Tibial nerve (tissue), 4 donors: ENCODE measurements at regions not wholly inside any gene's neighbourhood (a gene's known extent, or its start where the extent isn't known, plus 50 kb on each side); places are given as distances from the start of the nearest gene placed in this dataset.

Experiments used
- DNase-seq, 2 donors: peaks; one replicate each; pipeline ENCODE4 v3.0.0-alpha.2; 2019; ENCODE audit warnings: low spot score in 2 of 2
- H3K27ac ChIP-seq, 4 donors: fragments of 200-600 bp; sonication (generic) in 3 of 4; one replicate each; pipeline ENCODE4 v1.5.1; 2017 to 2019; ENCODE audit warnings: mild to moderate bottlenecking in 1 of 4
- H3K27me3 ChIP-seq, 2 donors: fragments of 200-600 bp; sonication (generic) in 1 of 2; one replicate each; pipeline versions ENCODE4 v1.5.1 to v1.6.0; 2017 to 2019
- H3K36me3 ChIP-seq, 3 donors: fragments of 200-600 bp; sonication (generic); one replicate each; pipeline ENCODE4 v1.5.1; 2018 to 2019
- H3K4me1 ChIP-seq, 4 donors: fragments of 200-600 bp; sonication (generic) in 3 of 4; one replicate each; pipeline ENCODE4 v1.5.1; 2017 to 2019
- H3K4me3 ChIP-seq, 4 donors: fragments of 200-600 bp; sonication (generic) in 3 of 4; one replicate each; pipeline ENCODE4 v1.5.1; 2017 to 2019; ENCODE audit warnings: mild to moderate bottlenecking in 1 of 4, moderate library complexity in 1 of 4
- H3K9me3 ChIP-seq, 4 donors: fragments of 200-600 bp; sonication (generic) in 3 of 4; one replicate each; pipeline ENCODE4 v1.5.1; 2017 to 2019
- EP300 ChIP-seq, 2 donors: sonication (generic); formaldehyde crosslinking; IDR thresholded peaks; one replicate each; pipeline ENCODE4 v1.6.1; 2017; ENCODE audit warnings: antibody characterized with exemption in 2 of 2, mild to moderate bottlenecking in 1 of 2
- POLR2A ChIP-seq, 2 donors: fragments of 450-650 bp; IDR thresholded peaks; one replicate each; pipeline ENCODE4 v1.6.1; 2017; ENCODE audit warnings: antibody characterized with exemption in 2 of 2, mild to moderate bottlenecking in 2 of 2, moderate library complexity in 2 of 2
- WGBS, 2 donors: methylation state at CpG; one replicate each; pipeline ENCODE4 v1.1.5; 2018; 5-methylcytosine and 5-hydroxymethylcytosine counted together
- TF ChIP-seq, protein P1 (sequence below), 5 experiments: fragments of 200-600 bp in 3 of 5; fragments of 450-650 bp in 2 of 5; sonication (generic) in 3 of 5; IDR thresholded peaks; one replicate each; pipeline ENCODE4 v1.5.1; 2016 to 2019; ENCODE audit warnings: antibody characterized with exemption in 5 of 5, mild to moderate bottlenecking in 3 of 5, moderate library complexity in 2 of 5

DNA sequence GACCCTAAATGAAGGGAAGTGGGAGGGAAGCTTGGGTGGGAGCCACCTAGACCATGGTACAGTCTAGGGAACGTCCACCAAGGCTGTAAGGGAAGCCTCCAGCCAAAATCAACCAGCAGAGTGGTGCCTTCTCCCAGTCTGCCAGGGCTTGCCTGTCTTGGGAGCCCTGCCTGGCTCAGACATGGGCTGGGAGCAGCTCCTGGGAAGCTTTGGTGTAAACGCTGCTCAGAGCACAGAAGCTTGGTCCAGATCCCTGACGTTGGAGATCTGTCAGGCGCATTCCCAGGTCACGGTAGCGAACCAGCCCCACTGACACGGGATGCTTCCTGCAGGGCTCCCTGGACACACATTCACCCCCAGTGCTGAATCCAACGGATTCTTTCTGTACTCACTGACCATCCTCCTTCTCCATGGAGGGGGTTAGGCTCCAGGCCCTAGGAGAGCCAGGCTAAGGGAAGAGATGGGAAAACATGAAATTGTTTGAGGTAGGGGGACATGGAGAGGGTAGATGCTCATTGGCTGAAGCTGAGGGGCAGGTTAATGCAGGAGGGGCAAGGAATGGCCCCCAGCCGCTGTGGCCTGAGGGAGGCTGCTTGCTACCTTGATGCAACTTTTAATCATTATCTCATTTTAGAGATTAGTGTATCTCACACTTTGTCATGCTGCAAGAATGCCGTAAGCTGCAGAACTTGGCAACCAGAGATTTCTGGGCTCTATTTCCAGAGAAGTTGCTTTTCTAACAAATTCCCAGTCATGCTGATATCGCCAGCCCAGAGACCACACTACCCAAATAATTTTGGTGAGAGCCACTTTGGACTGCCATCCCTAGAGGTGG lies 195.8 kb downstream of the UQCRFS1 start:
- H3K4me3 ChIP-seq: no peak overlapping the region
- TF ChIP-seq POLR2A (IDR thresholded peaks at IDR 0.05) (no peak), EP300 (IDR thresholded peaks at IDR 0.05) (no peak)
- TF ChIP-seq, protein P1, sequence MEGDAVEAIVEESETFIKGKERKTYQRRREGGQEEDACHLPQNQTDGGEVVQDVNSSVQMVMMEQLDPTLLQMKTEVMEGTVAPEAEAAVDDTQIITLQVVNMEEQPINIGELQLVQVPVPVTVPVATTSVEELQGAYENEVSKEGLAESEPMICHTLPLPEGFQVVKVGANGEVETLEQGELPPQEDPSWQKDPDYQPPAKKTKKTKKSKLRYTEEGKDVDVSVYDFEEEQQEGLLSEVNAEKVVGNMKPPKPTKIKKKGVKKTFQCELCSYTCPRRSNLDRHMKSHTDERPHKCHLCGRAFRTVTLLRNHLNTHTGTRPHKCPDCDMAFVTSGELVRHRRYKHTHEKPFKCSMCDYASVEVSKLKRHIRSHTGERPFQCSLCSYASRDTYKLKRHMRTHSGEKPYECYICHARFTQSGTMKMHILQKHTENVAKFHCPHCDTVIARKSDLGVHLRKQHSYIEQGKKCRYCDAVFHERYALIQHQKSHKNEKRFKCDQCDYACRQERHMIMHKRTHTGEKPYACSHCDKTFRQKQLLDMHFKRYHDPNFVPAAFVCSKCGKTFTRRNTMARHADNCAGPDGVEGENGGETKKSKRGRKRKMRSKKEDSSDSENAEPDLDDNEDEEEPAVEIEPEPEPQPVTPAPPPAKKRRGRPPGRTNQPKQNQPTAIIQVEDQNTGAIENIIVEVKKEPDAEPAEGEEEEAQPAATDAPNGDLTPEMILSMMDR (IDR thresholded peaks at IDR 0.05): no peak
- WGBS, 2 donors: 61 to 64% methylated on average over 10 to 11 of the region's 11 CpGs
- H3K27me3 ChIP-seq: peaks cover 0 to 4% of the 10 kb centered on the region in 2 donors
- no peaks in the 10 kb centered on the region for H3K4me1 ChIP-seq
- H3K9me3 ChIP-seq: no peaks in the 10 kb centered on the region
- no peak for DNase-seq
- H3K36me3 ChIP-seq: no peaks in the 10 kb centered on the region
- no peak overlapping the region for H3K27ac ChIP-seq

GRCh38 chr19:29016353-29016752 lies 196.6 kb downstream of the UQCRFS1 start:
- DNase-seq: no peak
- H3K27ac ChIP-seq: no peak overlapping the region
- H3K4me1 ChIP-seq: no peaks in the 10 kb centered on the region
- TF ChIP-seq, protein P1 (IDR thresholded peaks at IDR 0.05): no peak
- no peak for TF ChIP-seq POLR2A (IDR thresholded peaks at IDR 0.05)
- TF ChIP-seq EP300 (IDR thresholded peaks at IDR 0.05): no peak
- no peak overlapping the region for H3K4me3 ChIP-seq
- no peaks in the 10 kb centered on the region for H3K9me3 ChIP-seq
- 83 to 86% methylated on average over 2 of the region's 2 CpGs for WGBS, 2 donors
- no peaks in the 10 kb centered on the region for H3K36me3 ChIP-seq
- H3K27me3 ChIP-seq: peaks cover 0 to 4% of the 10 kb centered on the region in 2 donors

- H3K9me3 ChIP-seq: no peaks in the 10 kb centered on the region
- no peak for DNase-seq
- H3K4me3 ChIP-seq: no peak overlapping the region
- no peak overlapping the region for H3K27ac ChIP-seq
- H3K36me3 ChIP-seq: no peaks in the 10 kb centered on the region
- TF ChIP-seq, protein P1 (IDR thresholded peaks at IDR 0.05): no peak
- TF ChIP-seq POLR2A (IDR thresholded peaks at IDR 0.05): no peak
- H3K27me3 ChIP-seq: peaks cover 0 to 4% of the 10 kb centered on the region in 2 donors
- no peaks in the 10 kb centered on the region for H3K4me1 ChIP-seq
Measured at GRCh38 chr19:29015569-29015968, 197.4 kb downstream of the UQCRFS1 start.

GRCh38 chr19:29014857-29015436 lies 198.0 kb downstream of the UQCRFS1 start:
- TF ChIP-seq POLR2A (IDR thresholded peaks at IDR 0.05) (no peak), EP300 (IDR thresholded peaks at IDR 0.05) (no peak)
- TF ChIP-seq, protein P1 (IDR thresholded peaks at IDR 0.05): no peak
- DNase-seq: no peak
- Histone ChIP-seq H3K4me3 (no peak overlapping the region), H3K4me1 (no peaks in the 10 kb centered on the region), H3K36me3 (no peaks in the 10 kb centered on the region), H3K27ac (no peak overlapping the region), H3K27me3 (peaks cover 0 to 4% of the 10 kb centered on the region in 2 donors), H3K9me3 (no peaks in the 10 kb centered on the region)
- WGBS, 2 donors: 74 to 76% methylated on average over 14 of the region's 14 CpGs

- Histone ChIP-seq H3K36me3 (no peaks in the 10 kb centered on the region), H3K4me3 (no peak overlapping the region), H3K9me3 (no peaks in the 10 kb centered on the region), H3K27ac (no peak overlapping the region), H3K27me3 (peaks cover 0 to 4% of the 10 kb centered on the region in 2 donors), H3K4me1 (no peaks in the 10 kb centered on the region)
- 71 to 76% methylated on average over 15 of the region's 15 CpGs for WGBS, 2 donors
- DNase-seq: no peak
- TF ChIP-seq EP300 (IDR thresholded peaks at IDR 0.05): no peak
- no peak for TF ChIP-seq POLR2A (IDR thresholded peaks at IDR 0.05)
- TF ChIP-seq, protein P1 (IDR thresholded peaks at IDR 0.05): no peak
Measured at GRCh38 chr19:29013988-29014387, 199.0 kb downstream of the UQCRFS1 start.
